ENCODE measurements at regions not wholly inside any gene's neighbourhood (a gene's known extent, or its start where the extent isn't known, plus 50 kb on each side); places are given as distances from the start of the nearest gene placed in this dataset.

GRCh38 chr13:64672751-64673150, 2557.4 kb downstream of the PCDH9 start:
- no peak for TF ChIP-seq POLR2A (IDR thresholded peaks at IDR 0.05)
- TF ChIP-seq CTCF (IDR thresholded peaks at IDR 0.05), result no peak
